ELF-1 (cell line): ENCODE measurements at regions not wholly inside any gene's neighbourhood (a gene's known extent, or its start where the extent isn't known, plus 50 kb on each side); places are given as distances from the start of the nearest gene placed in this dataset.

Experiments used
- DNase-seq: peaks from one replicate; pipeline ENCODE4 v3.0.0-alpha.2; 2016; ENCODE audit warnings: low read depth, low spot score

DNA sequence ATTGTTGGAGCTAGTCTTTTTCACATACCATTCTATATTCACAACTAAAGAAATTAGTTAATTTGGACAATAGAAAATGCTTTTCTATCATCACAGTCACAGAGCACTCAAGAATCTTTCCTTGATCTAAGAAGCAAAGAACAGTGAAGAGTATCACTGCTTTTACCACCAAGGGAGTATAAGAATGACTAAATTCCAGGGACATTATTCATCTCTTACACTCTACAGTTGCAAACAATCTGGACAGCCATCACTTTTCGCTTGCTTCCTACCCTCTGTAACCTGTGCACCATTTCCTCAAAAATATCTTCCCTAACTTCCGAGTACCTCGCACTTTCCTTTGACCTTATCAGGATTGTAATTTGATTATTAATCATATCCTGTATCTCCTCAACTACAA is 359.5 kb upstream of the TMCO5A start:
- DNase-seq, result no peak

DNA sequence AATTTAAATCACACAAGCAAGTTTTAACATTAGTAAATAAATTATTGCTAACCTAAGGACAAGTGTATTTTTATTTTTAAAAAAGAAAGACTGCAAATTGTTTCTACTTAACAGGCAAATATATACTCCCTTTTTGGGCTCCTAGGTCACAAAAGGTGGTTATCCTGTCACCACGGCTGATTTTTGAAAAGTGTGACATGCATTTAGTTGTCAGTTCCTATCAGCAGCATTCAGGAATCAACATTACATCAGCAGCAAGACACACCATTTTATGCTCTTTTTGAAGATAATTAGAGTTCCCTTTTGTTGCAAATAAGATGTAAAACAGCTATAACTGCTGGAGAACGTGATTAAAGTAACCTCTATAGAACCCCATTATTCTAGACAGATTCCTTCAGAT is 357.5 kb upstream of the TMCO5A start:
- DNase-seq, result no peak

GRCh38 chr15:37581866-37582532 is 352.4 kb upstream of the TMCO5A start:
- DNase-seq, result no peak

GRCh38 chr15:37582852-37583251 is 351.6 kb upstream of the TMCO5A start:
- DNase-seq, result no peak

- DNase-seq, result no peak
Observed at GRCh38 chr15:37586011-37586583, 348.3 kb upstream of the TMCO5A start.

DNA sequence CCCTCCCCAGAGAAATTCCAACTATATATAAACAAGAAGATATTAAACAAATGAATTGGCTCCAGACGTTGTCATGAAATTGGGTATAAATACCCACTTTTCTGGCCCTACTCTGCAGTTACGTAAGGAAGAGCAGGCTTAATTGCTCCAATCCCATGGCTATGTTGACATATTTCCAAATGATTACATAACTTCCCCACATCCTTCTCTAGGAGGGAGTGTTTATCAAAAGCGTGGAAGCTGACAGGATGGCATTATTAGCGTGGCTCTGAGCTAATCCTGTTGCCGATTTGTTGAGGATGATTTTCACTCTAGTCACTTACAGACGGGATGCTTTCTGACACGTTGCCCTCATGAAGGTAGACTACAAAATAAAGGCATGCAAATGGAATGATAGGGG is 347.5 kb upstream of the TMCO5A start:
- DNase-seq, result no peak

DNA sequence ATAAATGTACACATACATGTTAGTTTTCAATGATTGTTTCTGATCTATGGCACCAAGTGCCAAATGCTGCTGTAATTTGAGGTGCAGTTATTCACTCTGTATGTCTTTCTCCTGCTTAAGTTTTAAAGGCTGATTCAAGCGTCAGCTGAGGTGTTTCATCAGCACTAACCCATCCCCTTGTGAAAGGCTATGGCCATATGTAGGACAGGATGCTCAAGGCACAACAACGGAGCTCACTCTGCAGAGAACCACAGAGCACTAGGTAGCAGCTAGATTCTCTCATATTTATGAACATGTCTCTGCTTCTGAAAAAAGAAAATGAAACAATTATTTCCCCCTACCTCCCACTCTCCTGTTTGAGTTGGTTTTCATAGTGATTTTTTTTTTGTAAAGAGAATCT is 340.0 kb upstream of the TMCO5A start:
- DNase-seq, result no peak

- no peak for DNase-seq
Observed at GRCh38 chr15:37595426-37595970, 338.9 kb upstream of the TMCO5A start.

- no peak for DNase-seq
Observed at GRCh38 chr15:37599156-37599555, 335.3 kb upstream of the TMCO5A start.

GRCh38 chr15:37616215-37616614 is 318.2 kb upstream of the TMCO5A start:
- DNase-seq, result no peak

- DNase-seq, result no peak
Observed at GRCh38 chr15:37618353-37618752, 316.1 kb upstream of the TMCO5A start.

- no peak for DNase-seq
Observed at GRCh38 chr15:37619358-37620042, 314.9 kb upstream of the TMCO5A start.

DNA sequence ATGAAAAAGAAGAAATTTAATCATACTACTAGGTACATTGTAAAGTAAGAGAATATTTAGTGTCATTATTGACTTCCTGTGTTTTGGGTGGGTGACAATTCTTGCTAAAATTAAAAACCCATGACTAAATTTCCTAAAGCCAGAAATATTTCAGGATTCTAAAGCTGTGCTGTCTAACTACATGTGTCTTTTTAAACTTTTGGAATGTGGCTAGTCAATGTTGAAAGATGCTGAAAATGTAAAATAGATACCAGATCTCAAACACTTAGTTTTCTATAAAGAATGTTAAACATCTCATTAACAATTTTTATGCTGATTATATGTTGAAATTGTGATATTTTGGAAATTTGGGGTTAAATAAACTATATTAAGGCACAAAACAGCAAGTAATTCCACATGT is 308.9 kb upstream of the TMCO5A start:
- no peak for DNase-seq

GRCh38 chr15:37628507-37628906 is 305.9 kb upstream of the TMCO5A start:
- DNase-seq, result no peak

DNA sequence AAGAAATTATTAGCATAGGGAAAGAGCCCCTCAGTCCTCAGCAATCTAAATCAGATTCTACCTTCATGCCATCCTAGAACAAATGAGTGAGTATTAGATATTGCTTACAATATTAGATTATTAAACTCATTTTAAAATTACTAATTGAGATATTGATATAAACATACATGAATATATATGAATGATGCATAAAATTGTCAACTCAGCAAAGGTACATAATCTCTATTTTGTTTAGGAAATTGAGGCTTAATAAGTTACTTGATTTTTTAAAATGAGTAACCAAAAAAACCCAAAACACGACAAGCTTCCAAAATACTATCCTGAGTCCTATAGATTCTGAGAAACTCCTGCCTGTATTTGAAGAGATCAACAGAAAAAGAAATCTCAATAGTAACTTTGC is 297.7 kb upstream of the TMCO5A start:
- DNase-seq, result no peak

GRCh38 chr15:37638116-37638515 is 296.3 kb upstream of the TMCO5A start:
- no peak for DNase-seq

GRCh38 chr15:37638691-37639090 is 295.7 kb upstream of the TMCO5A start:
- DNase-seq, result no peak

- no peak for DNase-seq
Observed at GRCh38 chr15:37652646-37653417, 281.6 kb upstream of the TMCO5A start.

DNA sequence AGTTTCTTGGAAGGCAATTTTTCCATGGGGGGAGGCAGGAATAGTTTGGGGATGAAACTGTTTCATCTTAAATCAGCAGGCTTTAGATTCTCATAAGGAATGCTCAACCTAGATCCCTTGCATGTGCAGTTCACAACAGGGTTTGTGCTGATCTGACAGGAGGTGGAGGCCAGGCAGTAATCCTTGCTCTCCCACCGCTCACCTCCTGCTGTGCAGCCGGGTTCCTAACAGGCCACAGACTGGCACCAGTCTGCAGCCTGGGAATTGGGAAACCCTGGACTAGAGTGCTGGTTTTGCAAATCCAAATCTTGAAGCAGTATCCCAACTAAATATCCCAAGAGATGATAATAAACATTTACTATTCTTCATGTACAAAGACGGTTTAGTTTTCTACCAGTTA is 256.3 kb upstream of the TMCO5A start:
- DNase-seq, result peak; percentile 3

- no peak for DNase-seq
Observed at GRCh38 chr15:37679627-37680026, 254.8 kb upstream of the TMCO5A start.

DNA sequence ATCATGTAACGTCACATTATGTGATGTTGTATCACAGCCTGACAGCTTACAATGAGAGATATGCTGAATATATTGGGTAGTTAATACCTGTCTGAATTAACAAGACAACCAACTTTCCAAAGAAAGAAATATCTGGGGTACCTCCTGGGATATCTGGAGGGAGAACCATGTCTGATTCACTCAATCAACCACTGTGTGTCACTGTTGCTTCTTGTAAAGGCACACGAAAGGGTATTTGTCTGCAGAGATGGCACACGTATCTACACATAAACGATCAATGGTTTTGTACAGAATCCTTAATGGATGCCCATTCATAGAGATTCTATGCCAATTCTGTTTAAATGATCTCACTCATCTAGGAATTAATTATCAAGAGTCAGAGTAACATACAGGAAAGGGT is 252.1 kb upstream of the TMCO5A start:
- DNase-seq, result no peak

DNA sequence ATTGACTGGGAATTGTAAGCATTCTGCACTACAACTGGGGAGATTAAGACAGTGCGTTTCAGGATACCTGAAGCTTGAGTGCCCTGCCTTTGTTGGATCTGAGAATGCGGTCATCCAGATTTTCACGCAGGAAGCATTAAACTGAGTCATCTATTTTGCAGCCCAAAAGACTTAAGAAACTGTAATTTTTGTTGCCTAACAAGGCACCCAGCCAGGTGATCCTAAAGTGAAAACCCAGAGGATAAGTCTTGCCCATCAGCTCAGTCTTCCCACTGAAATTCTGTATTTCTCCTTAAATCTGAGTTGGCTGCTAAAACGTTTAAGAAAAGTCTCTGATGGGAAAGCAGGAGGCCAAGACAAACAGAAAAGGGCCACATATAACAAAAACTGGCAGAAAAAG is 242.5 kb upstream of the TMCO5A start:
- DNase-seq, result no peak
